GM10248 (cell line): ENCODE measurements at regions not wholly inside any gene's neighbourhood (a gene's known extent, or its start where the extent isn't known, plus 50 kb on each side); places are given as distances from the start of the nearest gene placed in this dataset.
A peak's percentile ranks its signal among the peaks of the same experiment; 100 is the strongest.
"Not testable (repeated sequence)": the region's sequence is repeated elsewhere in the genome, so short reads cannot be mapped to it uniquely, and the experiment has no call there.

Experiments
- CTCF ChIA-PET: fragments of 300-600 bp; sonication (Branson Sonifier 250); formaldehyde crosslinking; extraction: SDS; loops from one replicate; lab custom pipeline; 2021; ENCODE audit warnings: antibody characterized with exemption; lab: Yijun Ruan, JAX
- POLR2A ChIA-PET: fragments of 350-650 bp; sonication (Branson Sonifier 250); formaldehyde crosslinking; extraction: SDS; loops from one replicate; lab custom pipeline; 2020; ENCODE audit warnings: antibody characterized with exemption; lab: Yijun Ruan, JAX
- DNase-seq: peaks from one replicate; pipeline ENCODE4 v3.0.0; 2012; ENCODE audit errors: extremely low spot score
- TF ChIP-seq, protein P1 (sequence below): IDR thresholded peaks from 2 replicates; pipeline ENCODE4 v1.5.1; 2012; ENCODE audit warnings: mild to moderate bottlenecking, low read depth; ENCODE audit errors: extremely low read depth, missing control alignments, control extremely low read depth

DNA sequence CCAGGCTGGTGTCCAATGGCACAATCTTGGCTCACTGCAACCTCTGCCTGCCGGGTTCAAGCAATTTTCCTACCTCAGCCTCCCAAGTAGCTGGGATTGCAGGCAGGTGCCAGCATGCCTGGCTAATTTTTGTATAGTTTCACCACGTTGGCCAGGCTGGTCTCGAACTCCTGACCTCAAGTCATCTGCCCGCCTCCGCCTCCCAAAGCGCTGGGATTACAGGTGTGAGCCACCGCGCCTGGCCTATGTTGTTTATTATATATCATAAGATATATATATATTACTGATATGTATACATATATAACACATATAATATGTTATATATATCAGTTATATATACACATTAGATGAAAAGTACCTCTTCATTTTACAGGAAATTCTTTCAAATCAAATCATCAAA is 914.7 kb downstream of the FOXD4L5 start:
- DNase-seq, POLR2A ChIA-PET, CTCF ChIA-PET: not testable (repeated sequence)

DNA sequence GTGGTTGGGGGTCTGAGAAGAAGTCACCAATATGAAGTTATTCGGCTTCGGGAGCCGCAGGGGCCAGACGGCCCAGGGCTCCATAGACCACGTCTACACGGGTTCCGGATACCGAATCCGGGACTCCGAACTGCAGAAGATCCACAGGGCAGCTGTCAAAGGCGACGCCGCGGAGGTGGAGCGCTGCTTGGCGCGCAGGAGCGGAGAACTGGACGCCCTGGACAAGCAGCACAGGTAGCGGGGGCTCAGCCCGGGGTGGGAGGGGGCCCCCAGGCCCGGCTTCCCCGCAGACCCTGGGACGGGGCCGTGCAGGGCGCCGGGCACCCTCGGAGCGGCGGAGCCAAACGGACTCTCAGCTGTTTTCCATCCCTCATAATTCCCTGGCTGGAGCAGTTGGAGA is 915.4 kb downstream of the FOXD4L5 start:
- POLR2A ChIA-PET, DNase-seq, CTCF ChIA-PET: not testable (repeated sequence)

DNA sequence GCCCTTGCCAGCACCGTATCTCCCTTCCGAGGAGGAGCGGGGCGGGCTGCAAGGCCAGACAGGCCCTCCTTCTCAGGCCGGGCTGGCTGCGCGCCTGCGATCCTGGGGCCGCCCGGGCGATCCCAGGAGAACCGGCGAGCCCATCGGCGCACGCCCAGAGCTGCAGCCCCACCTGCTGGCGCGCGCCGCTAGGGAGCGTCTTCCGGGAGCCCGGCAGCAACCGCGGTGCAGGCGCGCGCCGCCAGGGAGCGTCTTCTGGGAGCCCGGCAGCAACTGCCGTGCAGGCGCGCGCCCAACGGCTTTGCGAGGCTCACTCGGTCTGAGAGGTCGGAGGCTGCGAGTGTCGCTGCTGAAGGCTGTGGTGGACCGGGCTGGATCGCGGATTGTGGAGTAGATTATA is 915.9 kb downstream of the FOXD4L5 start:
- POLR2A ChIA-PET, CTCF ChIA-PET, DNase-seq: not testable (repeated sequence)
- TF ChIP-seq, protein P1, sequence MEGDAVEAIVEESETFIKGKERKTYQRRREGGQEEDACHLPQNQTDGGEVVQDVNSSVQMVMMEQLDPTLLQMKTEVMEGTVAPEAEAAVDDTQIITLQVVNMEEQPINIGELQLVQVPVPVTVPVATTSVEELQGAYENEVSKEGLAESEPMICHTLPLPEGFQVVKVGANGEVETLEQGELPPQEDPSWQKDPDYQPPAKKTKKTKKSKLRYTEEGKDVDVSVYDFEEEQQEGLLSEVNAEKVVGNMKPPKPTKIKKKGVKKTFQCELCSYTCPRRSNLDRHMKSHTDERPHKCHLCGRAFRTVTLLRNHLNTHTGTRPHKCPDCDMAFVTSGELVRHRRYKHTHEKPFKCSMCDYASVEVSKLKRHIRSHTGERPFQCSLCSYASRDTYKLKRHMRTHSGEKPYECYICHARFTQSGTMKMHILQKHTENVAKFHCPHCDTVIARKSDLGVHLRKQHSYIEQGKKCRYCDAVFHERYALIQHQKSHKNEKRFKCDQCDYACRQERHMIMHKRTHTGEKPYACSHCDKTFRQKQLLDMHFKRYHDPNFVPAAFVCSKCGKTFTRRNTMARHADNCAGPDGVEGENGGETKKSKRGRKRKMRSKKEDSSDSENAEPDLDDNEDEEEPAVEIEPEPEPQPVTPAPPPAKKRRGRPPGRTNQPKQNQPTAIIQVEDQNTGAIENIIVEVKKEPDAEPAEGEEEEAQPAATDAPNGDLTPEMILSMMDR, result peak; percentile 79

DNA sequence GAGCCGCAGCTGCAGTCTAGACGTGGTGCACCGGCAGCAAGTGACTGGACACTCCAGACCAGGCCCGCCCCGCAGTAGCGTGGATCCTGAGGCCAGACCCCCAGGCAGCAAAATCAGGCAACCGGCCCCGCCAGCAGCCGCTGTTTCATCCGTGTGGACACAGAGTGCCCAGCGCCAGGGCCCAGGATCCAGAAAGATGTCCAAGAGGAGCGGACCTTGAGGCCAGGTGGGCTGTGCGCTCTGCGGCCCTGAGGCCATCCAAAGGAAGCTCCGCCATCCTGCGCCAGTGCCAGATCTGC is 916.4 kb downstream of the FOXD4L5 start:
- DNase-seq, POLR2A ChIA-PET, CTCF ChIA-PET: not testable (repeated sequence)

DNA sequence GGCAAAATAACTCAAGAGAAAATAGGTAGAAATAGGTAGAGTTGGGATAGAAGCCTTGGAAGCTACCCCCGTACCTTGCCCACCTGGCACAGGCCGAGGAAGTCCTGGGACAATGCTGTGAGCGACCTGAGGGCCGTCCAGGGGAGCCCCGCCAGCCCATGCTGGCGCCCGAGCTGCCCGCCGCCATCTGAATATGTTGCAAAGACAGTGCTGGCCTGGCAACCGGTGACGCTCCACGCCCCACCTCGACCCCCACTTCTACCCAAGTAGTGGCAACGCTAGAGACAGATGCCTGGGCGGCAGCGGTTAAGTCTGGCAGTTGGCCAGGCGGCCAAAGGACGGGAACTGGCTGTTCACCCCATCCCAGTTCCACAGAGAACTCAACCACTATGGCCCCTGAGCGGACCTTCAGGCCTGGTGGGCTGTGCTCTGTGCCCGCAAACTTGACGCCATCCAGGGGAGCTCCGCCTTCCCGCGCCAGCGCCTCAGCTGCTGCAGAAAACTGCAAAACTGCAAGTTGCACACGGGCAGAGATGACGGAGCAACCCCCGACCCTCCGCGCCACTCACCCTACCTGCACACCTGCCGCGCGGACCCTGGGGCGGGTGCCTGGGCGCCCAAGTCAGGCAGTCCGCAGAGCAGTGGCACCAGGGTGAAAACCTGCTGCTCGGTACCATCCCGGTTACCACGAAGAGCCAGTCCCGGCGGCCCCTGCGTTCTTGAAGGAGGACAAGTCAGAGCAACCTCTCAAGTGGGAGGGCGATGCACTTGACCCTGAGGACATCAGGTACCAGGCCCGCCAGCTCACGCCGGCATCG is 917.0 kb downstream of the FOXD4L5 start:
- DNase-seq, POLR2A ChIA-PET, CTCF ChIA-PET: not testable (repeated sequence)
